SK-N-MC (cell line): ENCODE measurements at regions not wholly inside any gene's neighbourhood (a gene's known extent, or its start where the extent isn't known, plus 50 kb on each side); places are given as distances from the start of the nearest gene placed in this dataset.

Experiments used
- EZH2 ChIP-seq: fragments of 200-600 bp; sonication (generic); IDR thresholded peaks from one replicate; pipeline ENCODE4 v1.6.1; 2017; ENCODE audit warnings: antibody characterized with exemption
- POLR2AphosphoS5 ChIP-seq: IDR thresholded peaks from 2 replicates; pipeline ENCODE4 v1.6.1; 2012; ENCODE audit warnings: mild to moderate bottlenecking, low read depth, low read length, borderline replicate concordance

GRCh38 chr12:87274594-87275245 lies 754.5 kb downstream of the C12orf50 start:
- no peak for TF ChIP-seq EZH2
- TF ChIP-seq POLR2AphosphoS5: no peak
